HG03442 (cell line): ENCODE measurements at regions not wholly inside any gene's neighbourhood (a gene's known extent, or its start where the extent isn't known, plus 50 kb on each side); places are given as distances from the start of the nearest gene placed in this dataset.

Experiments
- ATAC-seq: cut with Tn5 transposase; IDR thresholded peaks from one replicate; pipeline ENCODE4 v1.9.1; 2021; ENCODE audit warnings: mild to moderate bottlenecking, moderate library complexity; ENCODE audit not compliant: unreplicated experiment

DNA sequence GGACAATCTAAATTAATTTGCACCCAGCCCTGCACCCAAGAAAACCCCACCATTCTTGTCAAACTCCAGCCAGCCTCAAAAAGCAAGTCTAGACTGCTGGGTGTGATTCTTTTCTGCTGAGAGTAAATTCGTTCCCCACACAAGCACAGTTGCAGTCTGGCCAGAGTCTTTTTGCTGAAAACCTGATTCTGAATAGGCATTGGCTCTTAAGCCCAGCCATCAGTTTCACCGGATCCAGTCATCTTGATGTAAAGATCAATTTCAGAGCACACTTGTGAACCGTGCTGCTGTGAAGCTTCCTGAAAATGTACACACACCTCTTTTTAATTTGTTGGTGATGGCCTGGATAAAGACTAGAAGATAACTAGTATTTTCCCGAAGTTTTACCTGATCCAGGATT, 159.4 kb upstream of the GGTLC1 start:
- no peak for ATAC-seq

DNA sequence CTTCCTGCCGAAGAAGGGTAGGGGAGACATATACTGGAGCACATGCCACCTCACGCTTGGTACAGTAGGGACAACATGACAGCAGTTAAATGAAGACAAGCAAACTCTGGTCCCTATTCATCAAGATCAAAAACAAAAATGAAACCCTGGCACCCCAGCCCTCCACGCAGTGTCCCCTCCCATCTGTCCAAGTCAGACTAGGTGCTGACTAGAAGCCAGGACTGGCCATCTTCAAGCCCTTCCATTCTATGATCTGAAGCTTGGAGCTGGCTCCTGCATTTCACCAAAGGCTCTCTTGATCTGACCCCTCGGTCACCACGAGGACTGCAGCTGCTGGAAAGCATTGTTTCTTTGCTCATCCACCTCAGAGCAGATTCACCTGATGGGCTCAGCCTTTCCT, 158.9 kb upstream of the GGTLC1 start:
- ATAC-seq = no peak

DNA sequence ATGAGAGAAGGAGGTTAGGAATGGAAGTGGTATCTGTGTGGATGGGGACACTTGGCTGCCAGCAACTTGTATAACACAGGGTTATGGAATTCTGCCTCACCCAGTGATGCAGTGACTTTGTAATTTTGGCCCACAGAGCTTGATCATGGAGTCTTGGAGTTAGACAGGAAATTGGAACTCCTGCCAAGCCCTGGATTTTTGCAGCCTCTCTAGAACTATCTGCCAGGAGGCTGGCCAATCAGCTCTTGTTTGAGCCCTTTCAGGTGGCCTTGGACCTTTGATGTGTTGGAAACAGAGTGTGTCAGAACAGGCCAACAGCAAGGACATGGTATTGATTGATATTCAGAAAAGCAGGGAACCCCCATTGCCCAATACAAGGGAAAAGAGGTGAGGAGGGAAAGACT, 157.7 kb upstream of the GGTLC1 start:
- ATAC-seq = no peak

DNA sequence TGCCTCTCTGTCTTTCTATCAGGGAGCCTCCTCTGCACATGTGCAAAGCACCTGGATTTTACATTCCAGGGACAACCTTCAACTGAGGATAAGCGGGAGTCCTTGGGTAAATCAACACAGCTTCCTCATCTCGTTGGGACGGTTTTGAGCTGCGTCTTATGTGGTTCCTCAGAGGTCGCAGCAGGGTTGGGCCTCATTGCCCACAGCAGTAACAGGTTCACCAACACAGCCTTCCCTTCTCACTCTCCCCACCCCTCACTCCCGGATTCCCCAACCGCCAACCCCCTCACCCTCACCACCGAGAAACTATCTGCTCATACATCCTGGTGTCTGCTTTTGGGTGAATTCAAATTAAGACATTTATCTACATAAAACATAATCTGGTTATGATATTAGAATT, 155.8 kb upstream of the GGTLC1 start:
- no peak for ATAC-seq

DNA sequence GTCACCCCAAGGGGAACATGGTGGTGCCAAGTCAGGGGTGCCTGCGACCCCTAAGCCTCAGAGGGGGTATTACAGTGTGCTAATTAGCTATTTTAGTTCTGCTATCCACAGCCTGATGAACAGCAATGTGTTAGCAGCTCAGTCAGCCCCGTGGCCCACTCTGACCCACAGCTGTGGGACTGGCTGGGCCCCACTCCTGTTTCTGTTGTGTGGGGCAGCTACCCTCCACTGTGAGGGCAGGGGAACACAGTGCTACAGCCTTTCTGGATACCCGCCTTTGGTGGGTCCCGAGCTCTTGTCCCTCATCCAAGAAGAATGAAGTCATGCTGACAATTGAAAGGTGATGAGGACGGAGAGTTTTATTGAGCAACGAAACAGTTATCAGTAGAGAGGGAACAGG, 152.5 kb upstream of the GGTLC1 start:
- ATAC-seq = no peak

DNA sequence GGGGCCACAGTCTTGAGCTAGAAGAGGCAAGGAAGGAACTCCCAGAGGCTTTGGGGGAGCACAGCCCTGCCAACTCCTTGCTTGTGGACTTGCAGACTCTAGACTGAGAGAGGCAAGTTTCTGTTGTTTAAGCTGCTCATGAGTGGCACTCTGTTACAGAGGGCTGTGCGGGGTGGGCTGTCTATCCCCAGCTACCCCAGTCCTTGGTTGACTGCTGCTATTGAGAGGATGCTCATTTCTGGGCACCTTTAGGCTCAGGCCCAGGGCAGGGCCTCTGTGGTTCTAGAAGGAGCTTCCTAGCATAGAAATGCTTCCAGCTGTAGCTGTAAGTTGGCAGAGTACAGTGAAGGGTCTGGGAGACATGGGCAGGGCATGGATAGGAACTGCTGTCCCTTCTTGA, 151.3 kb upstream of the GGTLC1 start:
- no peak for ATAC-seq

DNA sequence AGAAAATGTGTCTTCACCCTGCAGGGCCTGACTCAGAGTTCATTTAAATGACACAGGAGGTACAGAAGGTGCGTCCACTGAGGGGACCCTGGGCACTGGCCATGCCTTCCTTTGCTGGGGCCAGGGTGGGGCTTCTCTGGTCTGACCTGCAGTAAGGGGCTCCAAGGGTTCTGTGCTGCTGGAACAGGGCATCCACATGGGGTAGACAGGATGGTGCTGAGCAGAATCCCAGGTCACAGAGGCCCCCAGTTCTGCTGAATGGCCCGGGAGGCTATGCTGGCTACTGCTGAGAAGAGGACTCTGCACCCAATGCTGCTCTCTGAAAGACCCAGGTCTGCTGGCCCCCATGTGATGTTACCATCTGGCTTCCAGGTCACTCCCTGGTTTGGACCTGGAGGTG, 150.4 kb upstream of the GGTLC1 start:
- ATAC-seq = no peak

DNA sequence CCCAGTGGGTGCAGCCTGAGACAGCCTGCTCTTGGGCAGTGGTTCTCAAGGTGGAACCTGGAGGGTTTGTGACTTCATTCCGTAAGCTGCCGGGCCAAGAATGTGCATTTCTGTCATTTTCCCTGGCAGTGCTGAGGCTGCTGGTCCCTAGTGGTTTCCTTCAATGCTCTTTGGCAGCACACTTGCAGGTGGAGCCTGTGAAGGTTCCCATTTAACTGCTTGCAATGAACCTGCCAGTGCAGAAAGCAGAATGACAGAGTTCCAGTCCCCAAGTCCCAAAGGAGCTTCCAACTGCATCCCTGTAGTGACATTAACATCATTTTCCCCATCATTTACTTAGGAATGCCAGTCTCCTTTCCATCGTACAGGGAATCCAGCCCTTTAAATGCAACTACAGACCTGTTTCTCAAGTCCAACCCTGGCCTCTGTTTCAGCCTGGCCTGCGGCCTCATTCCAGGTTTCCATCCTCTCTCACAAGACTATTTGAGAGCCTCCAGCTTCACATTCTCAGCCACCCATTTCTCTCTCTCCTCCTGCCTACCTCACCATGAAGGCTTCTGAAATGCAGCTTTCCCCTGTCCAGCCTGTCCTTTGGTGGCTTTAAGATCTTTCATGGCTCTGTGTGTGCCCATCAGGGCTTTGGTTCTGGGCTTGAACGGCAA, 149.7 kb upstream of the GGTLC1 start:
- no peak for ATAC-seq

DNA sequence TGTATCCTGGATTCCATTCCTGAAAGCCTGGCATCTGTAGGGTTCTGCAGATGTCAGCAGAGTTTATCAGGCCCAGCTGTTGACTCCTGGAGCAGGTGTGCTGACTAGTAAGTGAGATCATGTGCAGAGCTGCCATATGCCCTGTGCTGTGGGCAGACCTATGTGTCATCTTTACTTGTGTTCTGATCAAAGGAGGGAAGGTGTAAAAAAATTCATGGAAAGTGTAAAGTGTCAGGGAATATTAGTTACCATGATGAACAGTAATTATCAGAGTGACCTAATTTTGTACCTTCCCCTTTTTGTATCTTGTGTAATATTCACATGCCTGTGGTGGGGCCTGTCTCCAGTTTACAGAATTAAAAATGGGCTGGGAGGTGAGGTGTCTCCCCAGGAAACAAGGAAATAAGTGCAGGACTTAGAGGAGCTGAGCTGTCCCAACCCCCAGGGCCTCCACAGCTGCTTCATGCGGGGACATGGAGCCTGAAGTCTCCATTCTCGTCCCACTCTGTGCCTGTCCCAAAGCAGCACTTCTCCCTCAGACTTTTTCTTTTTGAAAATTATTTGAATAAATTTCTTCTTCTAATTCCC, 148.2 kb upstream of the GGTLC1 start:
- ATAC-seq = no peak

DNA sequence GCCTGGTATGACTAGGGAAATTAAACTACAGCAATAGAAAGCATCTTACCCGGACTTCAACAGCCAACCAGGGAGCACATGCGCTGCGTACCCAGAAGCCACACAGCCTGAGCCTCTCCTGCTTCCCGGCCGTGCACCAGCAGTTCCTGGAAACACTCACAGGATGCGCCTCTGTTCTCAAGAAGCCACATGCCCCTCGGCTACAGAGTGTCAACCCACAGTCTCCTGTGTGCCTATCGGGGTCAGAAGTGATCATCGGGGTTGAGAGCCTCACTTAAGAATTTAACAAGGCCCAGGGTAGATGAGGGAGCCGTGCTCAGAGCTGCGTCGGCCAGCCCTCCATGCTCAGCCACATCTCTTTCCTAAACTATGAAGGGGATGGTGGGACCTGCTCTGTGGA, 147.2 kb upstream of the GGTLC1 start:
- ATAC-seq = no peak

DNA sequence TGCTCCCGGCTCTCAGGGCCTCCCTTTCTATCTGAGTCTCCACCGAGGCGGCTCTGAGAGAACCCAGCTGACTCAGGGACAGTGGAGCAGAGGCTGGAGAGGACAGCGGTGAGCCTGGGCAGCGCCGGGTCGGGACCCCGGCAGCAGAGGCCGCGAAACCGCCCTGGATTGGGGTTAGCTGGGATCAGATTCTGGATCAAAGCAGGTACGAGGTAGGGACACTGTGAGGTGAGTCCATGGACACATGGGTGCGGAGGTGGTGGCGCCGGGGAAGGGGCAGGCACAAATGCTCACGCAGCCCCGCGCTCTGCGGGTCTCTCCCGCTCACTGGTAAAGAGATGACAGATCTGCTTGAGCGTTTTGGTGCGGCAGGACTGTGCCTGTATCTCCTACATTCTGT, 146.4 kb upstream of the GGTLC1 start:
- no peak for ATAC-seq

DNA sequence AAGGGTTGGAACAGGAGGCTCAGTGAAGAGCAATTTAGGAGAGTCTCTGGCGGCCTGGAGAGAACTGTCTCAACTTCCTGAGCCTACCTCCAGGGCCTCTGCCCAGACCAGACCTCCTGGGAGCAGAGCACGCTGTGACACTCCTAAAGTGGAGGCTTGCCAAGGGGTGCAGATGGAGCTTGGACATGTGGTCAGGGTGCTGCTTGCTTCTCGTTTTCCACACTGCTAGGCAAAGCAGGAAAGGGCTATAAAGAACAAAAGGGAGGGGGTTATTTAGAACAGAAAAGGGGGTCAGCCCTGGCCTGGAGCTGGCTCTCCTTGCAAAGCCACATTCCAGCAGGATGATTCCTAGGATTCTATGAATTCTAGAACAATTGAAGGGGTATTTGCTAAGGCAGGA, 145.7 kb upstream of the GGTLC1 start:
- ATAC-seq = no peak

DNA sequence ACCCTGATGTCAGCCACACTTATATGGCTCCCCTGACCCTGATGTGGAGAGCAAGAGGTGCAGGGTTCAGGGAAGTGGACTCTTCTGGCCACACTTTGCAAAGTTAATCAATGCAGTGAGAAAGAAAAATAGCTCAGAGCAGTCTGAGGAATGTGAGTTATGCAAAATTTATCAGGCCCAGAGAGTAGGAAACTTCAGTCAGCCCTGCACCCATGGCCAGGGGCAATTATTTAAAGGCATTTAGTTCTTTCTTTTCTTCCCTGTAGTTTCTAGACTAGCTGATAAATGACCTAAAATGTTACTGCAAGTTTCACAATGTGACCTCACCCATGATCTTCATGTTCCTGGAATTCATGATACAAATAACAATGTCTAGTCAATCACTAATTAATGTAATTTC, 143.7 kb upstream of the GGTLC1 start:
- no peak for ATAC-seq

DNA sequence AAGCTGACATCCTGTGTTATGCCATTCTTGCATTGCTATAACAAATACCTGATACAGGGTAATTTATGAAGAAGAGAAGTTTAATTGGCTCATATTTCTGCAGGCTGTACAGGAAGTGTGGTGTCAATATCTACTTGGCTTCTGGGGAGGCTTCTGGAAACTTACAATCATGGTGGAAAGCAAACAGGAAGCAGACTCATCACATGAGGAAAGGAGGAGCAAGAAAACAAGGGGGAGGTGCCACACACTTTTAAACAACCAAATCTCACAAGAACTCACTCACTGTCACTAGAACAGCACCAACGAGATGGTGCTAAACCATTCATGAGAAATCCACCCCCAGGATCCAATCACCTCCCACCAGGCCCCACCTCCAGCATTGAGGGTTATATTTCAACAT, 143.1 kb upstream of the GGTLC1 start:
- no peak for ATAC-seq

DNA sequence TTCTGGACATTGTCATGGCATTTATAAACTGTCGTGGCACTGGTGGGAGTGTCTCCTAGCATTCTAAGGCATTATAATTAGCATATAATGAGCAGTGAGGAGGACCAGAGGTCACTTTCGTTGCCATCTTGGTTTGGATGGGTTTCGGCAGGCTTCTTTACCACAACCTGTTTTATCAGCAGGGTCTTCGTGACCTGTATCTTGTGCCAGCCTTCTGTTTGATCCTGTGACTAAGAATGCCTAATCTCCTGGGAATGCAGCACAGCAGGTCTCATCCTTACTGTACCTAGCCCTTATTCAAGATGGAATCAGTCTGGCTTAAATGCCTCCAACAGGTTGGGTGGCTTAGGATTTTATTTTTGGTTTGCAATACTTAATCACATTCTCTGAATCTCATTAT, 142.7 kb upstream of the GGTLC1 start:
- no peak for ATAC-seq

DNA sequence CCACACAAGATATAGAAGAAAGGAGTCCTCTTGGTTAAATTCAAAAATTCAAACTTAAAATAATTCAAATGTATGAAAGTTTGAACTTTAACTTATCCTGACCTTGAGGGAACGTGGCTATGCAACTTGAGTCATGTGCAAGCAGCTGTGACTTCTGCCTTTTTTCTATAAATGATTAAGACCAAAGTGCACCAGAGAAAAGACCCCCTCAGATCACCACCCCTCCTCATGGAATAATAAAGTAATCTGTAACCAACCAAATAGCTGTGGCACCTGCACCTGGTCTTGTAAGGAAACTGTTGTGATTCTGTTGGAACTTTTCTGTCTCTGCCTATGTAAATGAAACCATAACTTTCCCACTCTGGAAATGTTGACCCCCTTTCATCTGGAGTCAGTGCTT, 141.1 kb upstream of the GGTLC1 start:
- no peak for ATAC-seq

DNA sequence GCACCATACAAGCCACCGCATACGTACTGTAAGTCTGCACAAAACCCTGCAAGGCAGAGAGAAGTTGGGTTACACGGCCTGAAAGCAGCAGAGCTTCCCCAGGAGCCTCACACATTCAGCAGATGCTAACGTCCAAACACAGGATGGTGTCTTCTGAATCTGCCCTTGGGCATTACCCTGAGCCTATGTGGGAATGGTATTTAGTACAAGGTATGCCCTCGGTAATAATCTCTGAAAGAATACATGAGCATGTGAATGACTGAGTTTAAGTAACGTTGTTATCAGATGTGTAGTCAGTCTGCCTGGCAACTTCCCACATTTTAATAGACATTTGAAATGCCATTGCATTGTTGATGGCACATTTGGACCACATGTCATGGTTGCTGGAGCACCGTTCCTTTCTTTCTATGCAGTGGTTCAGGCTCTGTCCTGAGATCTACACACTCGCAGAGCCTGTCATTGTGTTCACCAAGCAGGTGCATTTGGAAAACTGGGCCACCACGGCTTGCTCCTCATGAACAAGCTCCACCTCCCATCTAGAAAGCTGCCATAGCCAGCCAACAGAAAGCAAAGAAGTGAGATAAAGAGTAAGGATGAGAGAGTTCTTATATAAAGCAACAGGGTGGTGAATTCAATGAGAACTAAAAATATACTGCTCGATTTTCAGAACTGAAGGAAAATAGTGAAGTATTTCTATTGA, 136.5 kb upstream of the GGTLC1 start:
- no peak for ATAC-seq

DNA sequence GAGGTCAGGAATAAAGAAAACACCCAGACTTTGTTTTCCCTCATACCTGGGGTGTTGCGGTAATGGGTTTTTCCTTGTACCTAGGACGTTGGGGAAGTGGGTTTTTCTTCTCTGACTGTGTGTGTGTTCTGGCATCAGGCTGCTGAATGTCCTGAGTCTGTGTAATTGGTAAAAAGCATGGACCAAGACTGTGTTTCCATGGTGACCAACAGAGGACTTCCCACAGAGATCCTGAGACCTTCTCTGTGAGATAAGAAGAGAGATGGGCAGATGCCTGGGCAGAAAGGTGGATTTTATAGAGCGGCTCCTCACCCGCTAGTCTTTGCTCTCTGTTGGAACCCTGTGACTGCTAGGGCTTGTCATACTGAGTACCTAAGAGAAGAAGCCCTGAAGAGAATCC, 135.4 kb upstream of the GGTLC1 start:
- no peak for ATAC-seq

DNA sequence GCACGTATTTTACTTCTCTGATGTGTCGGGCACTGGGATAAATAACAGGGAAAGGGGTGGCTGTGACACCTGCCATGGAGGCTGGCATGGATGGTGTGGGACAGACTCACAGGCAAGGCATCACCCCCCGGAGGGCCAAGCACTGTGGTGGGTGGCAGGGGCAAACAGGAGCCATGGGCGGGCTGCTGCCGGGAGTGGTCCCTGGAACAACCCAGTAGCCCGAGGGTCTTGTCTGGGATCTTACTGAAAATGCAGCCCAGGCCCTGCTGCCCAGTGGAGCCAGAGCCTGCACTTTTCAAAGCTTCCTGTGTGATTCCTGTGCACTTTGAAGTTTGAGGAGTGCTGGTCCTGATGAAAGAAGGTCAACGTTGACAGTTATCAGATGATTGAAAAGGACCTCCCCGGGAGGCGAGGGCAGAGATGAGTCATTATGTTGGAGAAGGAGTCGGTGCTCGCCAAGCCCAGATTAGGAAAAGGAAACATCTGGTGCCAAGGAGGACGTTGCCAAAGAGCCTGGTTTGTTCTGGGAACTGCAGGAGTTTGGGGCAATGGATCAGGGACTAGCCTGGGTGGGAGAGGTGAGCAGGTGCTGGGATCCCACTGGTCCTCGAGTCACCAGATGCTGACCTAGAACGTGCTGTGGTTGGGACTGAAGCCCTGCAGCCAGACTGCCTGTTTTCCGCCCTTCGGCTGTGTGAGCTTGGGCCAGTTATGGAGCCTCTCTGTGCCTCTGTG, 130.0 kb upstream of the GGTLC1 start:
- ATAC-seq = no peak

DNA sequence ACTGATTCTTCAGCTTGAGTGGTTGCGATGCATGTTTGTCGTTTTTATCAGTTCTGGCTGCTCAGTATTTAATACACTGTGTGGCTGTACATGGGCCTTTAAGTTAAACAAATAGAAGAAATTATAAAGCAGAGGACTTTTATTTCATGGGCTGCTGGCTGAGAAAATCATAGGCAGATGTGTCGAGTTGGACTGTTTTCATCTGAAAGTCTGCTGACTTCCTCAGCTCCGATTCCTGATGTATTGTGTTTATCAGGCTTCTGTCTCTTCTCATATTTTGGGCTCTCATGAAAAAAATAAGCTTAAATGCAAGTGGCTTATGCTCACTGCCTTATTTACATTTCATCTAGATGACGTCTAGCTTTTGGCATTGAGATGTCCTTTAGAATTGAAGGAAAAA, 129.5 kb upstream of the GGTLC1 start:
- ATAC-seq = no peak

DNA sequence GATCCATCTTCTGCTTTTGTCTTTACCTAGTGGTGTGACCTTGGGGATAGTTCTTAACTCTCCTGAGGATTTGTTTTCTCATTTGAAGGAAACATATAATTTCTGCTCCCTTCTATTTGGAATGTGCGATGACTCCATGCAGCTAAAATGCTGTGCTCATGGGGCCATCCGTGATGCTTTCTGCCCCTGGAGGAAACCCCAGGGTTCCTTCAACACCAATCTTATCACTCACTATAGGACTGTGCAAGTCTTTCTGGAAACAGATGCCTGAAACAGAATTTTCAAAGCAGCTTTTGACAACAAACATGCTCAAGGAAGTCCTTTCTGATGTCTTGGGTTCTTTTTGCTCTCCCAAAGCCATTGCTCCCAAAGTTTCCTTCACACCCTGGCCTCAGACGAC, 128.8 kb upstream of the GGTLC1 start:
- no peak for ATAC-seq

DNA sequence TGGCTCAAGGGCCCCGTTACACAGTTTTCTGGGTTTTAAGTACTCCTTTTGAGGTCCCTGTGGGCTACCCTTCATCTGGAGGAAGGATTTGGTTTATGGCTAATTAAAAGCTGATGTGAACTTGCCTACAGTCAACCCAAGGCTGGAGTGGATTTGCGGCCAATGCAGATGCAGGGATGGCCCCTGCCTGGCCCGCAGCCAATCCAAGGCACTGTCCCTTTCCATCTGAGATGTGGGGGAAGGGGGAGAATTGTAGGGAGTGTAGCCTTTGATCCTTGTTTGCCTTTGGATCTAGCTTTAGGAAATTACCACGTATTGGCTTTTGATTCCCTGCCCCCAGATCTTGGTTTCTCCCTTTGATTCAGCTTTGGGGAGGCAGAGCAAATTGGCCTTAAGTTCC, 128.0 kb upstream of the GGTLC1 start:
- ATAC-seq = no peak
